Urothelium cell line (cell line): ENCODE measurements at regions not wholly inside any gene's neighbourhood (a gene's known extent, or its start where the extent isn't known, plus 50 kb on each side); places are given as distances from the start of the nearest gene placed in this dataset.
A peak's percentile ranks its signal among the peaks of the same experiment; 100 is the strongest.

ENCODE experiments used
- DNase-seq: peaks from one replicate; pipeline ENCODE4 v3.0.0; 2011; ENCODE audit warnings: low spot score, mixed read lengths
- FAIRE-seq: peaks from 2 replicates; lab custom pipeline; 2011; peaks lifted over from hg19 to GRCh38; lab: Jason Lieb, UNC

- DNase-seq (peak; percentile 81), FAIRE-seq (peak; percentile 42)
These were observed 50.2 kb upstream of the CTAGE1 start for GRCh38 chr18:22467760-22468553.

- no peak for DNase-seq
- no peak for FAIRE-seq
These were observed 50.8 kb upstream of the CTAGE1 start for GRCh38 chr18:22468554-22468891.

GRCh38 chr18:22469061-22469734 is 51.5 kb upstream of the CTAGE1 start:
- FAIRE-seq (no peak), DNase-seq (no peak)

- FAIRE-seq (no peak), DNase-seq (no peak)
These were observed 52.2 kb upstream of the CTAGE1 start for GRCh38 chr18:22469926-22470247.

GRCh38 chr18:22470248-22471235 is 52.8 kb upstream of the CTAGE1 start:
- DNase-seq (no peak), FAIRE-seq (no peak)

- no peak for DNase-seq
- FAIRE-seq: no peak
These were observed 53.9 kb upstream of the CTAGE1 start for GRCh38 chr18:22471546-22472131.

- no peak for FAIRE-seq
- DNase-seq: peak; percentile 9
These were observed 55.7 kb upstream of the CTAGE1 start for GRCh38 chr18:22473366-22473765.

GRCh38 chr18:22475426-22476100 is 57.8 kb upstream of the CTAGE1 start:
- no peak for FAIRE-seq

GRCh38 chr18:22477222-22477621 is 59.5 kb upstream of the CTAGE1 start:
- FAIRE-seq: no peak
- DNase-seq: no peak

More at GRCh38 chr18:22475426-22476100, 57.8 kb upstream of the CTAGE1 start:
- DNase-seq: peak; percentile 0

- DNase-seq (no peak), FAIRE-seq (no peak)
These were observed 65.2 kb upstream of the CTAGE1 start for GRCh38 chr18:22482948-22483347.

- no peak for DNase-seq
- no peak for FAIRE-seq
These were observed 65.7 kb upstream of the CTAGE1 start for GRCh38 chr18:22483407-22483806.

GRCh38 chr18:22484471-22484870 is 66.8 kb upstream of the CTAGE1 start:
- FAIRE-seq: no peak

GRCh38 chr18:22485808-22486244 is 68.1 kb upstream of the CTAGE1 start:
- no peak for DNase-seq

More at GRCh38 chr18:22484471-22484870, 66.8 kb upstream of the CTAGE1 start:
- no peak for DNase-seq

GRCh38 chr18:22486667-22487066 is 69.0 kb upstream of the CTAGE1 start:
- FAIRE-seq: no peak
- DNase-seq: no peak

More at GRCh38 chr18:22485808-22486244, 68.1 kb upstream of the CTAGE1 start:
- no peak for FAIRE-seq

GRCh38 chr18:22488554-22488953 is 70.8 kb upstream of the CTAGE1 start:
- no peak for DNase-seq
- FAIRE-seq: no peak

- DNase-seq (no peak), FAIRE-seq (no peak)
These were observed 72.0 kb upstream of the CTAGE1 start for GRCh38 chr18:22489704-22490103.

- DNase-seq (no peak), FAIRE-seq (no peak)
These were observed 72.7 kb upstream of the CTAGE1 start for GRCh38 chr18:22490429-22490846.

GRCh38 chr18:22493255-22493654 is 75.5 kb upstream of the CTAGE1 start:
- FAIRE-seq (no peak), DNase-seq (no peak)

GRCh38 chr18:22493940-22494339 is 76.2 kb upstream of the CTAGE1 start:
- FAIRE-seq (no peak), DNase-seq (no peak)

- FAIRE-seq (no peak), DNase-seq (no peak)
These were observed 77.1 kb upstream of the CTAGE1 start for GRCh38 chr18:22494771-22495170.
